Lung (tissue), 11 donors: ENCODE measurements at regions not wholly inside any gene's neighbourhood (a gene's known extent, or its start where the extent isn't known, plus 50 kb on each side); places are given as distances from the start of the nearest gene placed in this dataset.
"Not testable (repeated sequence)": the region's sequence is repeated elsewhere in the genome, so short reads cannot be mapped to it uniquely, and the experiment has no call there.

Source experiments
- ATAC-seq: fragments of 200-7000 bp; cut with Tn5 transposase; one replicate; pipeline ENCODE4 v1.9.1; 2020; ENCODE audit warnings: moderate number of reproducible peaks; ENCODE audit not compliant: insufficient read depth, low FRiP score
- DNase-seq, 3 donors: peaks; one replicate each; pipeline ENCODE4 v3.0.0-alpha.2; 2013 to 2017
- H3K27ac ChIP-seq, 2 donors: one replicate each; pipeline ENCODE4 v1.5.1; 2013; ENCODE audit warnings: mild to moderate bottlenecking in 2 of 2, moderate library complexity in 2 of 2, control low read depth in 1 of 2, inconsistent platforms in 1 of 2, low read depth in 1 of 2, low read length in 1 of 2
- H3K27me3 ChIP-seq, 3 donors: one replicate each; pipeline ENCODE4 v1.5.1; 2013; ENCODE audit warnings: low read length in 2 of 3; ENCODE audit not compliant: control insufficient read depth in 3 of 3, insufficient read depth in 3 of 3
- H3K36me3 ChIP-seq, 4 donors: one replicate each; pipeline ENCODE4 v1.5.1; 2013; ENCODE audit warnings: low read length in 4 of 4, mild to moderate bottlenecking in 1 of 4, moderate library complexity in 1 of 4; ENCODE audit not compliant: control insufficient read depth in 4 of 4, insufficient read depth in 4 of 4
- H3K4me1 ChIP-seq, 5 donors: one replicate each; pipeline ENCODE4 v1.5.1; 2013; ENCODE audit warnings: low read length in 5 of 5, mild to moderate bottlenecking in 2 of 5, moderate library complexity in 1 of 5; ENCODE audit not compliant: control insufficient read depth in 5 of 5, insufficient read depth in 5 of 5
- H3K4me3 ChIP-seq: one replicate; pipeline ENCODE4 v1.5.1; 2013; ENCODE audit warnings: mild to moderate bottlenecking, control low read depth, moderate library complexity
- H3K9ac ChIP-seq, 2 donors: one replicate each; pipeline ENCODE4 v1.5.1; 2013; ENCODE audit warnings: low read length in 2 of 2, control low read depth in 1 of 2; ENCODE audit not compliant: insufficient read depth in 1 of 2
- H3K9me3 ChIP-seq, 4 donors: one replicate each; pipeline ENCODE4 v1.5.1; 2013; ENCODE audit warnings: low read length in 3 of 4, mild to moderate bottlenecking in 1 of 4, moderate library complexity in 1 of 4; ENCODE audit not compliant: control insufficient read depth in 4 of 4, insufficient read depth in 3 of 4
- CTCF ChIP-seq: IDR thresholded peaks from 2 replicates; pipeline ENCODE4 v1.5.1; 2012; ENCODE audit warnings: mild to moderate bottlenecking; ENCODE audit errors: control extremely low read depth, extremely low read depth
- WGBS, 2 donors: extraction: QIAGEN DNeasy Blood & Tissue Kit; methylation state at CpG; one replicate each; pipeline ENCODE4 v1.1.7; 2013; 5-methylcytosine and 5-hydroxymethylcytosine counted together
- donor health status: control.
- donor health status: control.
- donor health status: Bipolar disorder and iron deficiency.
- donor health status: healthy.
- donor health status: DM: yes; HTN: yes; CAD: no.

DNA sequence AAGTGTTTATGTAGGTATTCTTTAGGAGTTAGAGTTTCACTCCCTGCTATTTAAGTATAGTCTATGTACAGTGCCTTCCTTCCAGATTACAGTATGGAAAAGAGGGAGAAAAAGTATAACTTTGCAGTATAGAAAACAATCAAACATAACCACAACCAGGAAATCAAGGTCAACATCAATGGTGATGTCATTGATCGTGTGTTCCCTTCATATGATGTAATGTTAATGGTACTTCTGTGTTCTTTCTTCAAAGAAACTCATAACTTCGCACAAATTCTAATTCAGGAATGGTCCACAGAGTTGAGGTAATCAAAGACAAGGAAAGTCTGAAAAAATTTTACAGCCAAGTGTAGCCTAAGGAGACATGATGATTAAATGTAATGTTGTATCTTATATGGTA is 961.1 kb upstream of the EDIL3 start:
- Histone ChIP-seq H3K4me3 (no peak overlapping the region), H3K9ac (no peak overlapping the region), H3K4me1 (no peaks in the 10 kb centered on the region), H3K27me3 (no peaks in the 10 kb centered on the region), H3K36me3 (no peaks in the 10 kb centered on the region), H3K27ac (no peak overlapping the region), H3K9me3 (no peaks in the 10 kb centered on the region)
- ATAC-seq (no peak), DNase-seq (no peak)
- TF ChIP-seq CTCF: no peak
- 82 to 83% methylated on average over 2 of the region's 2 CpGs for WGBS, 2 donors

DNA sequence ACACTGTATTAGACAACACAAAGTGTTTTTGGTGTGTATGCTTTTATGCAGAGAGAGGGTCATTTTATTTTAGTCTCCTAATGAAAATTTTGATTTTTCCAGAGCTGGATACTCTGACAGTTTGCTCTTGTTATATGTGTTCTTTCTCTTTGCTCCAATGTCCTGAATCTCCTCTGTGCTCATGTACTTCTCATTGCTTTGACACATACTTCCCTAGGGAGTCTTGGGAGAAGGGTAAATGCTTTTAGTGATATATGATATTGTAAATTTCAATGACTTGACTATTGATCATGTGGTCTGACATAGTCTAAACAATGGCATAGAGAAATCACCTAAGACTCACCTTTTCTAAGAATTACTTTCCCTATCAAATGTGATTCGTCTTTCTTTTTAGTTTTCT is 972.6 kb upstream of the EDIL3 start:
- ATAC-seq (no peak), DNase-seq (no peak)
- TF ChIP-seq CTCF: no peak
- Histone ChIP-seq H3K4me1 (no peaks in the 10 kb centered on the region), H3K36me3 (no peaks in the 10 kb centered on the region), H3K9me3 (no peaks in the 10 kb centered on the region), H3K27me3 (no peaks in the 10 kb centered on the region), H3K27ac (no peak overlapping the region), H3K4me3 (no peak overlapping the region), H3K9ac (no peak overlapping the region)
- 87 to 95% methylated on average over 1 of the region's 1 CpG for WGBS, 2 donors

DNA sequence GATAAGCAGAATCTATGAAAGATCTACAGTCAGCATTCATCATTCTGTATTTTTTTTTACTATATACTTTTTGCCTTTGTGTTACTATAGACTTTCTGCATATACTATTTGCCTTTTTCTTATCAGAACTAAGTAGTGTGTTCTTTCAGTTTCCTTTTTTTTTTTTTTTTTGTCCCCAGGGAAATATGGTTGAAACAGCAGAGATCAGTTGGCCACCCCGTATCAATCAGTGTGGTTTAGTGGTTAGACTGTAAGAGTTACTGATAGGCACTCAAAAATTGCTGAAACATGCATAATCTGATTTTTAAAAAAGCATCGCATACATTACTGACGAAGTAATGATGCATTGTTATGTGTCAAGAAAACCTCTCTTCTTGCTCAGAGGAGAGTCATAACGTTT is 990.8 kb upstream of the EDIL3 start:
- Histone ChIP-seq H3K27me3 (no peaks in the 10 kb centered on the region), H3K4me1 (no peaks in the 10 kb centered on the region), H3K4me3 (no peak overlapping the region), H3K9ac (no peak overlapping the region), H3K36me3 (no peaks in the 10 kb centered on the region), H3K9me3 (no peaks in the 10 kb centered on the region), H3K27ac (no peak overlapping the region)
- ATAC-seq (no peak), DNase-seq (no peak)
- 48 to 59% methylated on average over 4 of the region's 4 CpGs for WGBS, 2 donors
- TF ChIP-seq CTCF: no peak

- no peak overlapping the region for H3K27ac ChIP-seq
- peaks cover 0 to 5% (median 0%) of the 10 kb centered on the region in 5 donors for H3K4me1 ChIP-seq
- H3K9me3 ChIP-seq: no peaks in the 10 kb centered on the region
- no peaks in the 10 kb centered on the region for H3K36me3 ChIP-seq
- no peak for TF ChIP-seq CTCF
- no peak overlapping the region for H3K9ac ChIP-seq
- WGBS, 2 donors: 74 to 79% methylated on average over 3 of the region's 3 CpGs
- H3K4me3 ChIP-seq: no peak overlapping the region
- ATAC-seq (no peak), DNase-seq (peak in 2 of 3 donors; percentile 75 to 82)
- H3K27me3 ChIP-seq: no peaks in the 10 kb centered on the region
Observed at GRCh38 chr5:85388770-85389169, 1004.1 kb upstream of the EDIL3 start.

GRCh38 chr5:85392309-85392708 is 1007.6 kb upstream of the EDIL3 start:
- not testable (repeated sequence) for DNase-seq, H3K27ac ChIP-seq, H3K4me3 ChIP-seq, ATAC-seq, H3K27me3 ChIP-seq, H3K4me1 ChIP-seq, H3K9ac ChIP-seq, H3K36me3 ChIP-seq, H3K9me3 ChIP-seq
- 76 to 89% methylated on average over 8 of the region's 8 CpGs for WGBS, 2 donors
